GM19438 (cell line): ENCODE measurements at regions not wholly inside any gene's neighbourhood (a gene's known extent, or its start where the extent isn't known, plus 50 kb on each side); places are given as distances from the start of the nearest gene placed in this dataset.

Source experiments
- ATAC-seq: cut with Tn5 transposase; IDR thresholded peaks from one replicate; pipeline ENCODE4 v1.9.1; 2021; ENCODE audit warnings: low read depth; ENCODE audit not compliant: unreplicated experiment

DNA sequence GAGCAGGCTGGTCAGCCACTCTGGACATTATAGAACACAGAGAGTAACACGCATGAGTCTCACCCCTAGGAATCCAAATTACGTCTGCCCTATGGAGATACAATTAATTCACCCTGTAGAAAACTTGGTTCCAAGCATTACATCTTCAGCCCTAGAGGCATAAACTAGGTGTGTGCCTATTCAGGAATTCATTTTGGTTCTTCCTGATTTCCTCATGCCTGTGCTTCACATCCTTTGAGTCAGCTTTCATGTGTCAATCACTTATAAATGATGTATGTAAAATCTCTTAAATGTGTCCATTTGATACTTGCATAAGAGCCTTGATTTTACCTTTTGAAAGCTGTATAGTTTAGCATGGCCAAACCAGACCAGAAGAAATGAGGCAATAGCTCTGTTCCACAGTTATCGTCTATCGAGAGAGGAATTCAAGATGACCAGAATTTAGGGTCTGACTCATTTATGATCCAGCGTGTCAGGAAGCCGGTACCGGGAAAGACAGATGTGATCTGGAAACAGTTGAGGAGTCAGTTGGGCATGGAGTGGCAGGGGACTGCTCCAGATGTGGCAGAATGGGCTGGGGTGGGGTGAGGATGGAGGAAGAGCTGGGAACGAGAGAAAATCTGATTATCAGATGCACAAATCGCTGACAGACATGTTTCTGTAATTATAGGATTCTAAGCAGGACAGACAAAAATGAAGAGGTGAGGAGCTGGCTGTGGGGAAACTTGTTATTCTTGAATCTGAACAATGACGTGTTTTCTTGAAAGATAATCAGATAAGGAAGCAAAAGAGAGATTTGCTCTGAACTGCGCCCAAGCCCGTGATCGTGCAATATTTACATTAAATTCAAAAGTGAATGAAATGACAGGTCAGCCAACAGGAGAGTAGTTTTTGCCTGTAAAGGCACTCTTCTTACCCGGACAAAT, 76.7 kb downstream of the C16orf95 start:
- ATAC-seq, result no peak

- ATAC-seq, result no peak
Observed at GRCh38 chr16:87241137-87241771, 75.9 kb downstream of the C16orf95 start.

DNA sequence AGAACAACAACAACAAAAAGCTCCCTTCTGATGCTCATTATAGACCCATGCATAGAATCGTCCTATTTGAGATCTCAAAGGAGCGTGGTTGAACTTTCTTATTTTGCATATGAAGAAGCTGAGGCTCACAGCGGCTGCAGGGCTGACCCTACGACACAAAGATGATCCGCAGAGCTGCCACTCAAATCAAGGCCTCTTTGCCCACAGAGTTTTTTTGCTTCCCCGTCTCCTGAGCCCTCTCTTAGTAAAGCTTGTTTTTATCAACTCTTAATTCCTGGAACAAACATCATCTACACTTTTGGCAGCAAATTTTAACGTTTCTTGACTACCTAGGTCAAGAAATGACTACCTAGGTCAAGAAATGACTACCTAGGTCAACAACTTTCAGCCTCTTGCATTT, 73.7 kb downstream of the C16orf95 start:
- ATAC-seq, result no peak

DNA sequence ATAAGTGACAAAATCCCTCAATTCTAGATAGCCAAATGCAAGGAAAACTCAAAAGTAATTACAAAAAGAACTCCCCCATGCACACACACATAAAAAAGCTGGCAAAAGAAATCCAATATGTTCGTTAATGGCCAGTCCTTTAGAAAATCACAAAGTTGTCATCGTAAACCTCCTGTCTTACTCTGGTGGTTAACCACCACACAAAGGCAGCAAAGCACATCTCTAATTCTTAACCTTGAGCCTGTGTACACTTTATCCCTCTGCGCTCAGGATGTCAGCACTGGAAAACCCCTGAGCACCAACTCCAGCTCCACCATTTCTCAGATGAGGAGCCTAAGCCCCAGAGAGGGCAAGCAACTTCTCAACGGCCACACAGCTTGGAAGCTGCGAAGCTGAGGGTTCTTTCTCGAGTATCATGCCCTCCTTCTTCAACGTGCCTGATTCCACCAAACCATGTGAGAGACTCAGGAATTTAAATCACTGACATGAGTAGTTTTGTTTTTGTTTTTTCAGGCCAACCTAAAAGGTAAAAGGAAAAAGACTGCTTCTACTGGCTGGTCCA, 72.5 kb downstream of the C16orf95 start:
- ATAC-seq, result no peak

- no peak for ATAC-seq
Observed at GRCh38 chr16:87245511-87245910, 71.7 kb downstream of the C16orf95 start.

DNA sequence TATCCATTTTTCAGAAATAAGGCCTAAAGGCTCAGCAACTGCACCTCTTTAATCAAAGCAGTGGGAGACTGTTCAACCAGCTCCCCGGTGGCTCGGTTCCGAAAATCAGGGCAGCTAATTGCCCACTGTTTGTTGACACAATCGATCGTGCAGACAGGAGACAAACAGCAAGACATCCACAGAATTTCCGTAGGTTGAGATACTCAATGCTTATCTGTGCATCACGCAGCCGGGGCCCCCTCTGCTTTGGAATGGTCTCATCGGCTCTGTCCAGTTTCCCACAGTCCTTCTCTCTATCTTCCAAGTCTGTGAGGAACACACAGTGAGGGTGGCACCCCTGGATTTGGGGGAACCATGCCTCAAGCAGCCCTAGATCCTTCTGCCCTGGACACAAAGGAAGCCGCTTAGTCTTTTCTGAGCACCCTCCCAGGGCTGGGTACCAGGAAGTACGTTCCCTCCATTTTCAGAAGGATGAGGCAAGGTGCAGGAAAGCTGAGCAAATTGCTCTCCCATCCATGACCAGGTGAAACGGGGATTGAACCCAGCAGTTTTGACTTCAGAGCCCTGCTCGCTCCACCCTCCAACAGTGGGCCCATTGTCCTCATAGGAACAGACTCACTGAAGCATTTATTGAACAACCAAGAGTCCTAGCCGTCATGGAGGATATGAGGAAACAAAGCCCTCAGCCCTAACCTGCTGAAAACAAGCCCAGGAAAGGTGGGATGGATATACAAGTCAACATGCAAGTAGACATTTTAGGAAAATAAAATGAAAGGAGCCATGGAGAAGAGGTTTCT, 70.7 kb downstream of the C16orf95 start:
- no peak for ATAC-seq

DNA sequence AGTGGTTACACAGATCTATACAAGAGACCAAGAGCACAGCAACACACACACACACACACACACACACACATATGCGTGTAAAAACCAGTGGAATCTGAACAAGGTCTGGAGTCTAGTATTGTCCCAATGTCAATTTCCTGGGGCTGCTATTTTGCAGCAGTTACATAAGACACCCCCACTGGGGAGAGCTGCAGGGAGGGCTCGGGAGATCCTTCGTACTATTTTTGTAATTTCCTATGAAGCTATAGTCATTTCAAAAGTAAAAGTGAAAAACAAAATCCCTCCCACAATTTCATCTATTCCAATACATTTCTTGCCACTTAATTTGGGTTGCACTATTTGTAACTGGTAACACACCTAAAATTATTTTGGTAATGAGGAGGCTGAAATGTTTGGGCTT, 68.5 kb downstream of the C16orf95 start:
- ATAC-seq, result no peak

- ATAC-seq, result no peak
Observed at GRCh38 chr16:87249425-87249824, 67.8 kb downstream of the C16orf95 start.

DNA sequence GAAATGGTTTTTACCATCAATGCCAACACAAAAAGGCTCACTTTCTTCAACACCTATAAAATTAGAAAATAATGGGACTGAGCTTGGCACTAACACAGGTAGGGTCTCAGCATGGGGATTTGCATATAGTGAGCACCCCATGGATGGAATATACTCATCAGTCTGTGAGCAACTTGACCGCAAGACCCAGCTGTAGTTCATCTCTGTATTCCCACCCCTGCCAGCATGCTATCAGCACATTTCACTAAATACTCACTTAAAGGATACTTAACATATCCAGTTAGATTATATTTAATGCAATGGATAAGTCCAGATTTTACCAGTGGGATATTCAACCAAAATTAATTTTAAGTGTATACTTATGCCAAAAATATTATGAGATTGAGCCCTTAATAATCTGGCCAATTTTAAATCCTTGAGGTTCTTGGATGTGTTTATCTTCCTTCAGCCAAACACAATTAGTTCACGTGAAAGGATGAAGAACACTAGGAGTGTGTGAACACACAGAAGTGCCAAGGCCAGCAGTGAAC, 66.7 kb downstream of the C16orf95 start:
- no peak for ATAC-seq

- no peak for ATAC-seq
Observed at GRCh38 chr16:87252269-87252970, 64.8 kb downstream of the C16orf95 start.
